ENCODE measurements at regions not wholly inside any gene's neighbourhood (a gene's known extent, or its start where the extent isn't known, plus 50 kb on each side); places are given as distances from the start of the nearest gene placed in this dataset.

DNA sequence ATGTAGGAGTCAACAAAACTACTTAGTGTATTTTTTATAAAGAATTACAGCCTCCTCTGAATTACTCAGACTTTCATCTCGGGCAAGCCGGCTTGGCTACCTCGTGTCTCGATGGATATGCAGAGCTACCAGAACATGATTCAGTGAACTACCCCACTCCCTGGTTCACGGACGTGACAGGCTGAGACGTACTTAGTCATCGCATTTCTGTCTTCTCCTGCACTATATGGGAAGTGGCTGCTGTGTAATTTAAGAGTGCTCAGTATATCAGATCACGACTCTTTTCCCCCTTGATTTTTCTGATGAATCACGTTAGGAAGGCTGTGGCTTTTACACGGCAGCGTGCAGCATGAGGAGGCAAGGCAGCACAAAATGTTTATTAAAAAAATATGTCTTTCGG lies 302.7 kb upstream of the ZFP64 start:
- ChIA-PET CTCF (no interaction called here), POLR2A (interaction anchor here (1.5 kb wide), 1 partner anchor 10 kb away, joined by 6 read pairs; no protein-coding TSS in a partner anchor)
- TF ChIP-seq, protein P1, sequence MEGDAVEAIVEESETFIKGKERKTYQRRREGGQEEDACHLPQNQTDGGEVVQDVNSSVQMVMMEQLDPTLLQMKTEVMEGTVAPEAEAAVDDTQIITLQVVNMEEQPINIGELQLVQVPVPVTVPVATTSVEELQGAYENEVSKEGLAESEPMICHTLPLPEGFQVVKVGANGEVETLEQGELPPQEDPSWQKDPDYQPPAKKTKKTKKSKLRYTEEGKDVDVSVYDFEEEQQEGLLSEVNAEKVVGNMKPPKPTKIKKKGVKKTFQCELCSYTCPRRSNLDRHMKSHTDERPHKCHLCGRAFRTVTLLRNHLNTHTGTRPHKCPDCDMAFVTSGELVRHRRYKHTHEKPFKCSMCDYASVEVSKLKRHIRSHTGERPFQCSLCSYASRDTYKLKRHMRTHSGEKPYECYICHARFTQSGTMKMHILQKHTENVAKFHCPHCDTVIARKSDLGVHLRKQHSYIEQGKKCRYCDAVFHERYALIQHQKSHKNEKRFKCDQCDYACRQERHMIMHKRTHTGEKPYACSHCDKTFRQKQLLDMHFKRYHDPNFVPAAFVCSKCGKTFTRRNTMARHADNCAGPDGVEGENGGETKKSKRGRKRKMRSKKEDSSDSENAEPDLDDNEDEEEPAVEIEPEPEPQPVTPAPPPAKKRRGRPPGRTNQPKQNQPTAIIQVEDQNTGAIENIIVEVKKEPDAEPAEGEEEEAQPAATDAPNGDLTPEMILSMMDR (IDR thresholded peaks at IDR 0.05; ENCODE audit: insufficient read depth, low read length, missing control alignments) = no peak
- H3K4me3 ChIP-seq (ENCODE audit: low read depth, low read length) = 0 out of 2 replicates have a peak overlapping the region, but pooled peaks have one; percentile 7
- DNase-seq (ENCODE audit: low read depth, low spot score) = peak; percentile 95

- peak overlapping the region; percentile 45 for H3K4me3 ChIP-seq (ENCODE audit: low read depth, low read length)
Measured at GRCh38 chr20:52493171-52493721, 301.7 kb upstream of the ZFP64 start.

DNA sequence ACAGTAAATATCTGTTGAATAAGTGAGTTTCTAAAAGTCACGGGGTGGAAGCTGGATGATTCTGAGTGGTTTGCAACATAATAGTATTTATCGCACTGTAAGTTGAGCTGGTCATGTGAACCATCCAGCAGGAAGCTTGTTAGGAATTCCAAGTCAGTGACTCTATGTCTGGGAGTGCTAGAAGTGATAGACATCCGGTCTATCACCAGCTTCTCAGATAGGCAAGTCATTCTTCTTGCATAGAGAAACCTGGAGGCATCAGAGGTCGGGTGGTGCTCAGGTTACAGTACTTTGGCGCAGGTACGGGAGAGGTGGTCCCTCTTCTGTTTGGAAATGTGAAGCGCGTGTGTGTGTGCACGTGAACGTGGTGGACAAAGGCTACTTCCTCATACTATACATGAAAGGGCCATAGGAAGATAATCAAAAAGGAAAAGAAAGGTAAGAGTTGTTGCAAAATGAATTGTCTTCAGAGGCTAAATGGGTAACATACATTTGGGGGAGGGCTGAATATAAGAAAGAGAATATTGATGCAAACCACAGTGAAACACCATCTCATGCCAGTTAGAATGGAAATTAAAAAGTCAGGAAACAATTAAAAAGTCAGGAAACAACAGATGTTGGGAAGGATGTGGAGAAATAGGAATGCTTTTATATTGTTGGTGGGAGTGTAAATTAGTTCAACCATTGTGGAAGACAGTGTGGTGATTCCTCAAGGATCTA lies 299.3 kb upstream of the ZFP64 start:
- DNase-seq (ENCODE audit: low read depth, low spot score) = peak; percentile 97
- ChIA-PET POLR2A (interaction anchor here (1.2 kb wide), 2 partner anchors 36 to 40 kb away, joined by 5 read pairs; no protein-coding TSS in a partner anchor), CTCF (interaction anchor here (1.1 kb wide), 1 partner anchor 9 kb away, joined by 5 read pairs; no protein-coding TSS in a partner anchor)
- H3K4me3 ChIP-seq (ENCODE audit: low read depth, low read length) = no peak overlapping the region
- TF ChIP-seq, protein P1 (IDR thresholded peaks at IDR 0.05; ENCODE audit: insufficient read depth, low read length, missing control alignments) = no peak

More at GRCh38 chr20:52493171-52493721, 301.7 kb upstream of the ZFP64 start:
- TF ChIP-seq, protein P1 (IDR thresholded peaks at IDR 0.05; ENCODE audit: insufficient read depth, low read length, missing control alignments) = no peak
- ChIA-PET CTCF (no interaction called here), POLR2A (interaction anchor here (1.0 to 1.5 kb wide), 3 partner anchors 8 to 1407 kb away, joined by 3 to 6 read pairs (median 3); no protein-coding TSS in a partner anchor)
- DNase-seq (ENCODE audit: low read depth, low spot score) = no peak

DNA sequence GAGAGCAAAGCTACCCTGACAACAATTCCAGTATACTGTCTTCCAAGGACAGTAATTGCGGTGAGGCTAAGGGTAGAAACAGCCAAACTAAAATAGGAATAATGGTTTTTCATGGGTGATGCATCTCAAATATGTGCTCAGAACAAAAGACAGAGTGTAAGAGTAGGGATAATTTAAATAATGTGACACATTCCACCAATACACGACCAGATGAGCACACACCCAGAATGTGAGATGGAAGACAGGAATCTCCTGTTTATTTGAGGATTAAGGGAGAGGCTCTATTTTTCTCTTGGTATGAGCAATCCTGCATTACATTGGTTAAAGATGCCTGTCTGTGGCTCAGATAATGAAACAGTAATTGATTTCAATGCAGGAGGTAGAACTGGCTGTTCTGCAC lies 292.9 kb upstream of the ZFP64 start:
- ChIA-PET CTCF (interaction anchor here (0.9 to 1.4 kb wide), 2 partner anchors 13 to 173 kb away, joined by 3 read pairs; no protein-coding TSS in a partner anchor), POLR2A (interaction anchor here (0.9 kb wide), 2 partner anchors 9 kb away, joined by 3 to 6 read pairs; no protein-coding TSS in a partner anchor)
- DNase-seq (ENCODE audit: low read depth, low spot score) = peak; percentile 50
- TF ChIP-seq, protein P1 (IDR thresholded peaks at IDR 0.05; ENCODE audit: insufficient read depth, low read length, missing control alignments) = no peak
- no peak overlapping the region for H3K4me3 ChIP-seq (ENCODE audit: low read depth, low read length)

GRCh38 chr20:52483382-52483781 lies 291.8 kb upstream of the ZFP64 start:
- ChIA-PET POLR2A (interaction anchor here (0.6 to 0.9 kb wide), 2 partner anchors 11 to 495 kb away, joined by 3 to 6 read pairs; no protein-coding TSS in a partner anchor), CTCF (no interaction called here)
- H3K4me3 ChIP-seq (ENCODE audit: low read depth, low read length) = no peak overlapping the region
- DNase-seq (ENCODE audit: low read depth, low spot score) = no peak
- TF ChIP-seq, protein P1 (IDR thresholded peaks at IDR 0.05; ENCODE audit: insufficient read depth, low read length, missing control alignments) = no peak

DNA sequence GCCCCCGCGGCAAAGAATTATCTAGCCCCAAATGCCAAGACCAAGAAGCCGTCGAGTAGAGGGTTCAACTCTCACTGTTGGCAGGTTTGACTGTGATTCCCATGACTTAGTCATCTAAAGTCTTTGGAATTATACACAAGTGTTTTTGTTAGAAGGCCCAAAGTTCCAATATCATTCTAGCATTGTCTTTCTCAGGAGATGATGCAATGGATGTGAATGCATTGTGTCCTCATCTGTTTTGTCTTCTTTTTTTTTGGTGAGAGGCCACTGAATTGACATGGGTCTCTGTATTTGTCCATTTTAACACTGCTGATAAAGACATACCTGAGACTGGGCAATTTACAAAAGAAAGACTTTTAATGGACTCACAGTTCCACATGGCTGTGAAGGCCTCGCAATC lies 290.5 kb upstream of the ZFP64 start:
- TF ChIP-seq, protein P1 (IDR thresholded peaks at IDR 0.05; ENCODE audit: insufficient read depth, low read length, missing control alignments) = no peak
- CTCF ChIA-PET = interaction anchor here (1.2 kb wide), 1 partner anchor 8 kb away, joined by 5 read pairs; no protein-coding TSS in a partner anchor
- POLR2A ChIA-PET = no interaction called here

More for the DNA sequence above, 290.5 kb upstream of the ZFP64 start:
- no peak for DNase-seq (ENCODE audit: low read depth, low spot score)
- H3K4me3 ChIP-seq (ENCODE audit: low read depth, low read length) = no peak overlapping the region
